GM18861 (cell line): ENCODE measurements at regions not wholly inside any gene's neighbourhood (a gene's known extent, or its start where the extent isn't known, plus 50 kb on each side); places are given as distances from the start of the nearest gene placed in this dataset.
"Not testable (repeated sequence)": the region's sequence is repeated elsewhere in the genome, so short reads cannot be mapped to it uniquely, and the experiment has no call there.

Experiments used
- ATAC-seq: cut with Tn5 transposase; IDR thresholded peaks from one replicate; pipeline ENCODE4 v1.9.1; 2021; ENCODE audit not compliant: unreplicated experiment

DNA sequence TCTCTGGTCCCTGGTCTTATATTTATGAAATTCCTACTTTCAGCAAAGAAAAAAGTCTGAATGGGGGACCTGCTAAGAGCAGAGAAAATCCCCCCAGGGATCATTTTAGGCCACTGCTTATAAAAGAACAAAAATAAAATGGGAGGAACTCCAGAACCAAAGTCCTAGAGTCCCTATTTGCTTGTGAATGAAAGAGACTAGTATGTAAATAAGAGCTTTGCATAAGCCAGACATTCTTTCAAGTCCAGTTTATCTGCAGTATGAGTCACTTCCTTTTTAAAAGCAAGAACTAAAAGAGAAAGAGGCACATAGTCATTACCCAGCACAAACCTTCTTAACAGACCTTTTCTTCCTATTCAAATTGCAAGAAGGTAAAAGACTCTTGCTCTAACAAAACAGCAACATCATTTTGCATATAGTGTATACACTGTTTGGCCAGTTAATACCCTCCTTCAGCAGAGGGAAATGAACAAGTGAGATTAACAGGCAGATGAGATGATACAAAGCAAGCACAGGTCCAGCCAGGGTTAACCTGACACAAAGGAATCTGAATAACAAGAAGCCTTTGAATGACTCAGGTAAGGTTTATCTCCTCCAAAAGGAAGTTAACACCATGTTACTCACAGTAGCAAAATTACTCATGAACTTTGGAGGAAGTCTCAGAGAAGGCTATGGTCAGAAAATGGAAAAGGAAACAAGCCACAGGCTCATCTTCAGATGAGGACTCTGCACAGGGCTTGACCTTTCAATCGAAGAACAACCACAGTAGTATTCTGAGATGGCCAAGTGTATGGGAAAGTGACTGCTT, 87.3 kb downstream of the PHLDA1 start:
- ATAC-seq = peak; percentile 91

DNA sequence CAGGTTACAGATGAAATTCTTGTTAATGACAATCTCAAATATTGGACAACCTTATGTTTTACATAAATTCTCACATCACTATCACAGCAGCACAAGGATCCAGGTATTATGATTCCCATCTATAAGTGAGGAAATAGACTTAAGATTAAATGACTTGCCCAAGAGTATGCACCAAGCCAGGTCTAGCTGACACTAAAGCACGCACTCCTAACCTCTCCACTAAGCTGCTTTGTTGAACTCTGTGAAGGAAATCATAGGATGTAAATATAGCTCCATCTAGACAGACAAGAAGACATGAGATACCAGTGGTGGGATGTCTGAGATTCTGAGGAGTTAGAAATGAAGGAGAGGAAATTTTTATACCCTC, 87.9 kb downstream of the PHLDA1 start:
- no peak for ATAC-seq

DNA sequence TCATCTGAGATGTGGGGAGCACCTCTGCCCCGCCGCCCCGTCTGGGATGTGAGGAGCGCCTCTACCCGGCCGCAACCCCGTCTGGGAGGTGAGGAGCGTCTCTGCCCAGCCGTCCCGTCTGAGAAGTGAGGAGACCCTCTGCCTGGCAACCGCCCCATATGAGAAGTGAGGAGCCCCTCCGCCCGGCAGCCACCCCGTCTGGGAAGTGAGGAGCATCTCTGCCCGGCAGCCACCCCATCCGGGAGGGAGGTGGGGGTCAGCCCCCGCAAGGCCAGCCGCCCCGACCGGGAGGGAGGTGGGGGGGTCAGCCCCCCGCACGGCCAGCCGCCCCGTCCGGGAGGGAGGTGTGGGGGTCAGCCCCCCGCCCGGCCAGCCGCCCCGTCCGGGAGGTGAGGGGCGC, 89.9 kb downstream of the PHLDA1 start:
- ATAC-seq = not testable (repeated sequence)

DNA sequence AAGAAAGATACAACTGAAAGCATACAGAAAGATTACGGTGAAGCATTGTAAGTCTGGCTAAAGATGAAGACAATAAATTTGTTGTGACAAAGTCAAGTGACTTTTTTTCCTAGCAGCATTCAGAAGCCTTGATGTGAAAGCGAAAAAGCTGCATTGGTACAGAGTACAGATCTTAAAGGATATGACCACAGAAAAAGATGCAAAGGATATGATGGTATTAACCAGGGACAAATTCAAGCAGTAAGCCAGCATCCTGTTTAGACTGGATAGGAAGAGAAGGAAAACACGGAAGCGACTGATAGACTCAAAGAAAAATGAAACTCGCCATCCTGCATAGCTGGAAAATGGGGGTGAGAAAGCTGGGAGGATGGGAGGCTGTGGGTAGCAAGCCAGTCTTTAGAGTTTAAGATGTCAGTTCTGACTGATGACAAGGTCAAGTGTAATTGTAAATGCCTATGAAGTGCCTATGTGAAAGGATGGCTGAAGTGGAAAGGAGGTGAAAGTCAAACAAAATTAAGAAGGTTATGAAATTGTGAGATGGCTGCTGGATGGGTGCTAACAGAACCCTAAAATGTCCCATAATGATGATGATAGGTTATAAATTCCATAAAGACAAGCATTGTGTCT, 92.4 kb downstream of the PHLDA1 start:
- no peak for ATAC-seq

DNA sequence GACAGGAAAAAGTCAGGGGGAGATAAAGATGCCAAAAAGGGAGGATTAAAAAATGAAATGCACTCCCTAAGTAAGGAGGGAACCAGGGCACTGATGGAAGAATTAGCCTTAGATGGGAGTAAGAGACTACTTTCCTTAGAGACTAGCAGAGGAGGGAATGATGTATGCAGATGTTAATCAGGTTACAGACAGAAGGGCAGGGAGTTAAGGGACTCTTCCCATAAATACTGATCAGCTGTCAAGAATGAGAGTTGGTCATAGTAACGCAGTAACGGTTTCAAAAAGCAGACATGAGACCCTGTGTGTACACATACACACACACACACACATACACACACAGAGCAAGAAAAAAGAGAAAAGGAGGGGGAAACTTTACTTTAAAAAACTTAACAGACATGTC, 93.4 kb downstream of the PHLDA1 start:
- no peak for ATAC-seq

DNA sequence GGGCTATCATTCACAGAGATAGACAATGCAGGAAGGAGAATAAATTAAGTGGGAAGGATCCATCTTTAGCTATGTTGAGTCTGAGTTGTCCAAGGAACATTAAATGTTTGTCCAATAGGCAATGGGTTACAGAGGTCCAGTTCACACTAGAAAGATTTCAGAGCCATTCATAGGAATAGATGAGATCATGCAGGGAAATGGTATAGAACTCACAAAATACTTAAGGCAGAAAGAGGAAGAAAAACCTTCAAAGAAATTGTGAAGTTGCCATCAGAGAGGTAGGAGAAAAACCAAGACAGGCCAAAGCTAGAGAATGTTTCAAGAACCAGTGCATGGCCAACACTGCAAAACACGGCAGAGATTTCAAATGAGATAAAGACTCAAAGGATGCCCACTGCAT, 94.1 kb downstream of the PHLDA1 start:
- no peak for ATAC-seq

DNA sequence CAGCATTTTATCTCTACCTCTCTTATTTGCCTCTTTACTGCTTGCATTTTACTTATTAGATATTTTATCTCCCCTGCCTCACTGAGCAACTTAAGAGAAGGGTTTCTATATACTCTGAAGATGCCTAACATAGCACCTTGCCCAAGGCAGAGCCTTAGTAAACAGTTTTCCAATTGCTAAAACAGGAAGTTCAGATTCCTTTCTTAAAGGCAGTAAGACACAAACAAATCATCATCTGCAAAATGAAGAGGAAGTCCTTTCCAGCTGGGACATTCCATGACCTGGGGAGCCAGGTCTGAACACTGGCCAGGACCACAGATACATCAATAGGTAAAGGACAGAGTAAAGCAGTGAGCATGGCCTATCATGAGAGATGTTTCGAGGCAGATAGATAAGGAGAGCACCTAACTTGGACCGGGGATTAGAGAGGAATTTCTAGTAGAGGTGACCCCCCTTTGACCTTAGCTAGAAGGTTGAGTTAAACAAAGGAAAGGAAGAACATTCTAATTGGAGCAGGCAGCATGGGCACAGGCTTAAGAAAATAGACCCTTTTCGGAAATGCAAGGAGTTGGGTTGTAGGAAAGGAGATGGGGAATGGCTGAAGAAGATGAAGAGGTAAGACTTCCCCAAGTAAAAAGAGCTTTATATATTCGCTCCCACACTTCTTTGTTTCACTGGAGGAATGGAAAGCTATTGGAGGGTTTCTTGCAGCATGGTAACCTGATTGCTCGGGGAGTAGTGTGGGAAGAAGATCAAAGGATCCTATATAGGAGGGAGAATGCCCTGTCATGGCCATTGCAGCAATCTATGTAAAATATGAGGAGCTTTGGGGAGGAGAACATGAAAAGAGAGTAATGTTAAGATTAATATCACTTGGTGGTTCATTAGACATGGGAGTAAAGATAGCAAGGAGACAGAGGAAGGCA, 94.8 kb downstream of the PHLDA1 start:
- no peak for ATAC-seq

DNA sequence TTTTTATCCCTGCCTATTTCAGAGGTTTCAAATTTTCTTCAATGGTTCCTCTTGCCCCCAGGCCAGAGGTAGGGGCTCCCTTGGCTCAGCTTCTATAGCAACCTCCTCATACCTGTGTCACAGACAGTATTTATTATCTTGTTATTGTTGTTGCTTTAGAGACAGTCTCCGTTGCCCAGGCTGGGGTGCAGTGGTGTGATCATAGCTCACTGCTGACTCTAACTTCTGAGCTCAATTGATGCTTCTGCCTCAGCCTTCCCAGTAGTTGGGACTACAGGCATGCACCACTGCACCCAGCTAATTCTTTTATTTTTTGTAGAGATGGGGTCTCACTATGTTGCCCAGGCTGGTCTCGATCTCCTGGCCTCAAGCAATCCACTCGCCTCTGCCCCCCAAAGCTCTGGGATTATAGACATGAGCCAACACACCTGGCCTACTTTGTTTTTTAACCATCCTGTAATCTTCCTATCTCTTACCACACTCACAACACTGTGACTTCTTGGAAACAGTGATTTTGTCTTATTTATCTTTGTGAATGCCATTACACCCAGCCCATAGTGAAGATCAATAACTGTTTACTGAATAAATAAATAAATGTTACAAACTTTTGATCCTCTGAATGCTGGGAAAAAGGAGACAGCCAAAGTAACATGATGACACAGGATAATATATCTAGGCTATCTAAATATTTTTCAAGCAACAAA, 95.9 kb downstream of the PHLDA1 start:
- ATAC-seq = no peak

DNA sequence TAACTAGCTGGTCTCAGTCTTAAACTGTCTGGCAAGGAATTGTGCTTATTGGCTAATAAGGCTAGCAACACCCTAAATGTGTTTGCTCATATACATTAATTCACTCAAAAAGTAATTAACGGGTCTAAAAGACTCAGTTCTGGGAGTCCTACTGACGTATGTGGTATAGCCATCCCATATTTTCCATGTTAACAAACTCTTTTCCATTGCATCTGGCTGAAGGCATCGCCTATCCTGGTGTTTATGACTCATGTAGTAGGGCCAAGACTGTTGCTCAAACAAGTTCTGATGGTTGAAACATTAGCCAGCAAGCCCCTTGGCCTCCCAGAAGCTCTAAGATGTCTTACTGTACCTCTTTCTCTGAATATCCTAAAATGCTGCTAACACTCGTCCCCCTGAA, 98.5 kb downstream of the PHLDA1 start:
- no peak for ATAC-seq

DNA sequence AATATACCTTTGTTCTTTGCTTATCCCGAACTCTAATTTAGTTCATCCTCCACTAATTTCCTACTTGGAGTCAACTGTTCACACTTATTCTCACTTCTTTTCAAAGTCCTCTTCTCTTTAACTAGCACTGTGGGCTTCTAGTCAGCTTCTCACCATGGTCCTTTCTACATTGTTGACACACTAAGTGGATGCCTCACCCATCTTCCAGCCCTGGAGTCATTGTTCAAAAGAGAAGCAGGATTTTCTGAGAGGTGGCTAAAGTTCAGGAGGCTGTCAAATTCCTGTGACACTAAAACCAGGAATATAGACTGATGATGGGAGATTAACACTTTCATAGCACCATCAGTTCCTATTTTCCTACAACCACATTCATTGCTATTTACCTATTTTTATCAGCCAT, 99.3 kb downstream of the PHLDA1 start:
- ATAC-seq = no peak

DNA sequence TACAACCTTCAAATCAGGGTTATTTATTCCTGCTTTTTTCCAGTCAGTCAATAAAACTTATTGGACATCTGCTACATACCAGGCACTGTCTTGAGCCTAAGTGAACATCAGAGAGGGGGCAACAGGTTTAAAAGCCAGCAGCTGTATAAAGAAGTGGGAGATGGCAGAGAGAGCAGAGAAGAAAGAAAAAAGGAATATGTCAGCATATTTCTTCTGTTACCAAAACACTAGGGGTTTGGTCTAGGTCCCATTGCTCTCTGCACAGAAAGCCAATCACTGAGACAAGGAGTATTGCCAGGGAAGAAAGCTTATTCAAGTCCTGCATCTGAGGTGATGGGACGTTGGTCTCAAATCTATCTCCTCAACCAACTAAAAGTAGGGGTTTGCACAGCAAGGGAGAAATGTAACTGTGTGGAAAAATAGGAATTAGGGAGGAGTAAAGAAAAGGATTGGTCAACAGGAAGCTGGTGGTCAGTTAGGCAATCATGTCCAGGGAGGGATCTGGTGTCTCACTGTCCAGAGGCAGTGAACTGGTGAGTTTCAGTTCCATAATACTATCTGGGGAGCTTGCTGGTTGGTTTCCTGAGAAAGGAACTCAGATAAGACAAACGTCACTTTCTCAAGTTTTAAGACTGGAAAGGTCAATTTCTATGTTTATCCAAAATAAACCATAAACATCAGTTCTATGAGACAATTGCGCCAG, 107.5 kb downstream of the PHLDA1 start:
- no peak for ATAC-seq

DNA sequence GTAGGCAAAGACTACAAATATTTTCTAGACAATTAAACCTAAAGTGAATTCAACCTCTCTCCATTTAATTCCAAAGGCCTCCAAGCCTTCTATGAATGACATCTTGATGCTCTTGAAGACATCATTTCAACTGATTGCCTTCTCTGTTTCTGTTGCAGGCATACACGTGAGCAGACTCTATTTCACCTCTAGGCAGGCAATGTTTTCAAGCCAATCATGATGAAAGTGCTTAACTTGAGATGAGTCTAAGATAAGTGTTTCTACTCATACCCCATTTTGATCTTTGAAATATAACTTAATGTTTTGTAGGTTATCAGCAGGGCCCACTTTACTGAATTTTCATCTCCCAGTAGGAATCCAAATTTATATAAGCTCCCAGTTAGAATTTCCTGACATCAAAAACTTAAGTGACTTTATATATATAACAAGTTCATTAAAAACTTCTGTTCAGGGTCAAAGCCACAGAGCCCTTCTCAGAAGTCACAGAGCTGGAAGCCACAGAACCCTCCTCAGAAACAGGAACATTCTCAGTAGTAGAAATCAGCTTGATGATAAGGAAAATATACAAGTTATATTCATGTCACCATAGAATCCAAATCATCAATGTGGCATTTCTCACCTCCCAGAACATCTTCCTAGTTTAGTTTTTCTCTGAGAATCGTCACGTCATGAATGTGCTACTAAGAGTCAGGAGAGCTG, 108.5 kb downstream of the PHLDA1 start:
- ATAC-seq = no peak

DNA sequence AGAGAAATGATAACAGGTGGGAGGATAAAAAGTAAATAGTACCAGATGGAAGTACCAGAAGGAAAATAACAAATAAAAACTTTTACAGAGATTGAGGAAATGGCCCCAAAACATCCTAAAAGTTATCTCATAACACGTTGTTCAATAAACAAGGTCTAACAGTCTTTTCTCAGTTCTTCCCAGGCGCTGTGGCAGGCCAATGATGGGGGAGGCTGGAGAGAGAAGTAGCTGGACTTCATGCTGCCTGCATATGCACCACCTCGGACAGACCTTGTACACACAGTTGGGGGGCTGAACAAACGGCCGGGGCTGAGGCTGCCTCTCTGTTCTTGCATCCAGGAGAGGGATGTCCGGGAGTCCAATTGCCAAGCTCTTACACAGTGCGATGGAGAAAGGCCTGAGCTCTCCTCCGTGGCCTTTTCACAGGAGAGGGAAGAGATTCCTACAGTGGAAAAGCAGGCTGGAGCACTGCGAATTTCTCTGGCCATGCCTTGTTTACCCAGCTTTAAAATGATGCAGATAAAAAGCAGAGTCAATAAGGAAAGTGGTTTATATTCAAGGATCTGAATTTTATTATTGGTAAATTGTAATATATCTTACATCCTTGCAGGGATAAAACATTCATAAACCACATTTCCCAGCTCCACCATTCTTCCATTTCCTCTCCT, 109.8 kb downstream of the PHLDA1 start:
- ATAC-seq = no peak

DNA sequence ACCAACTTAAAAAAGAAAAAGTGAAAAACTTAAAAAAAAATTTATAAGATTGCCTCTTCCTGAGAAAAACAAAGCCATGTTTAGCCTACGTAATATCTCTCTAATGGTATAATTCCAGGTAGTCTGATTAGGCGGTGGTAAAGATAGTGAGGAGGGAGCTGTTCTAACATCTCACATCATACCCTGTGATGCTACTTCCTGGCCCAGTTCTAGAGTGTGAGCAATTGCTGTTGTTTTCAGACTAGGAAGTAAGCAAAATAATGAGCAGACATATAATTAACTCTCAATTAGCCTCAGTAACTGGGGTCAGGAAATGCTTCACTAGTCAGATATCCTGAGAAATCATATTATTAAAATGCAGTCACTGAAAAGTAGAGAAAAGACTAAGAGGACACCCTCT, 113.9 kb downstream of the PHLDA1 start:
- no peak for ATAC-seq

DNA sequence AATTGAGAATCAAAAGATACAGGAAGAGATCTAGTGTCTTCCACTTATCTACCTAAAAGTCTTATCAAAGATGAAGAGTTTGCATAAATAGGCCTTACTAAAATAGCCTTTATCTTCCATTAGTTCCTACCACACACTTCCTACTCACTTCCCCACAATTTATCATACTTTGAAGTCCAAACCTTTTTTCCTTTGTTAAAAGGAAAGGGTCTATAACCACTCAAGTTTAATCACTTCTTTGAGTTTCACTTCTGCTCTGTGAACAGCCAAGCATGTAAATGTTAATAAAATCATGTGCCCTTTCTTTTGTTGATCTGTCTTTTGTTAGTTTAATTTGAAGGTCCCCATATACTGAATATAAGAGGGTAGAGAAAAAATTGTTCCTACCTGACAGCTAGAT, 114.5 kb downstream of the PHLDA1 start:
- ATAC-seq = peak; percentile 91

DNA sequence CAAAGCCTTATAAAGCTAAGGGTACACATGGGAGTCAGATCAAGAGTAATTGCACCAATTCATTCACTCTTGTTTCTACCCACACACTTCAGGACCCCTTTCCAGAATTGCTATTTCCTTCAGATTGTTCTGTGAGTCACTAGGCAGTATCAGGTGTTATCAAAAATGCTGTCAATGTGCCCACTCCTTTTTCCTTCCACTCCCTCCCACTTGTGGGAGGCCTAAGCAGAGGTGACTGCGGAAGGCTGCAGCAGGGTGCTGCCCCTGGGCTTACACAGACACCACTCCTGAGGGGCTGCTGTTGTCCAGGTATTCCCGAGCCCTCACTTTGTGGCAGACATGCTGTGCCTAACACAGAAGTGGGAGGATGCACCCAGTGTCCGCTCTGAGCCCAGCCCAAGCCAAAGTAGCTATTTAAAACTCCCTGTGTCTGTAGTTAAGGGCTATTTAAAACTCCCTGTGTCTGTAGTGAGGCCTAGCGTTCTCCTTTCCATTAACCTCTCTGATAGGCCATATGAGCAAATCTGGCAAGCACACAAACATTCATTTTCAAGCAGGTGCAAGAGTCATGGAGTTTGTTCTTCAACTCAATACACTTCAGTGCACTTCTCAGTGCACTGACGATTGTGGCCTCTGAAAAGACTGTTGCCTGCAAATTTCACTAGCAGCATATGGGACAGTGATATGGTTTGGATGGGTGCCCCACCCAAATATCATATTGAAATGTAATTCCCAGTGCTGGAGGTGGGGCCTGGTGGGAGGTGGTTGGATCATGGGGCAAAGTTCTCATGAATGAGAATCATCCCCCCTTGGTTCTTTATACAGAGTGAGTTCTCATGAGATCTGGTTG, 117.8 kb downstream of the PHLDA1 start:
- no peak for ATAC-seq

DNA sequence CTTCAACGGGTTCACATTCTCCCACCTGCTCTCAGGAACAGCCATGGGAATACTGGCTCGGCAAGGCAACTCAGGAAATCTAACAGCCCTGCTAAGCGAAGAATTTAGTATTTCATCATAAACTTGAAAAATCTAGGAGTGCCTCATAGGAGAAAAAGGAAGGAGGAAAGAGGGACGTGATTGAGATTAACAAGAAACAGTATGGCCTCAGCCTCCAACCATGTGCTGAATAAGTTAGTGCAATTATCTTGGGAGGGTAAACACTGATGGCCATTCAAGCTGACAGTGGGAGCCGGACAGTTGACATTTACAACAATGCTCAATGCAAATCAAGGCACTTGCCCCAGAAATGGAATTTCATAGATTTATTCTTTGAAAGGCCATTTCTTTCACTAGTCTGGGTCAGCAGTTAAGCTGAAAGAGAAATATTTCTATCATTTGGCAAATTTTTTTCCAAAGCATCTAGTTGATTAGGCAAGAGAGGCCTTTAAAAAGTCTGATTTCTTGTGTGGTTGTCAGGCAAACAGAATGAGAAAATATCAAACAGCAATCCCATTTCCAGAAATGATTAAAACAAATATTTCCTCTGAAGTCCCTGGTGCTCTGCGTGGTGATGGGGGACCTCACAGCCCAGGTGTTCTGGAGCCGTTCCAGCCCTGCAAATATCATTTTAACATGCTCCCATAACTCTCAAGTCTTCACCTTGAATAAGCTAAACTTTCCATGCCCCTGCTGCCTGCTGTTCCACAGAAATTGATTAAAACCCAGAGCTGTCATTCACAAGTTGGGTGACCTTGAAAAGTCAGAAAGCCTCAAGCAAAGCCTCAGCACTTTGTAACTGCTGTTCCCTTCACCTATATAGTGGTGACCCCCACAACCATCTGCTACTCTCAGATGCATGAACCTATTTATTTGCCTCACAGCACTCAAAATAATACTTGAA, 121.6 kb downstream of the PHLDA1 start:
- ATAC-seq = no peak
